ENCODE measurements at regions not wholly inside any gene's neighbourhood (a gene's known extent, or its start where the extent isn't known, plus 50 kb on each side); places are given as distances from the start of the nearest gene placed in this dataset.

- Histone ChIP-seq H3K27me3 (ENCODE audit: low read depth, low read length) (no peaks in the 10 kb centered on the region), H3K27ac (ENCODE audit: low read length) (no peak overlapping the region), H3K9me3 (ENCODE audit: control insufficient read depth in 1 of 2, low read length in 2 of 2) (no peaks in the 10 kb centered on the region)
Observed at GRCh38 chr10:111871458-111871857, 312.1 kb downstream of the GPAM start.

DNA sequence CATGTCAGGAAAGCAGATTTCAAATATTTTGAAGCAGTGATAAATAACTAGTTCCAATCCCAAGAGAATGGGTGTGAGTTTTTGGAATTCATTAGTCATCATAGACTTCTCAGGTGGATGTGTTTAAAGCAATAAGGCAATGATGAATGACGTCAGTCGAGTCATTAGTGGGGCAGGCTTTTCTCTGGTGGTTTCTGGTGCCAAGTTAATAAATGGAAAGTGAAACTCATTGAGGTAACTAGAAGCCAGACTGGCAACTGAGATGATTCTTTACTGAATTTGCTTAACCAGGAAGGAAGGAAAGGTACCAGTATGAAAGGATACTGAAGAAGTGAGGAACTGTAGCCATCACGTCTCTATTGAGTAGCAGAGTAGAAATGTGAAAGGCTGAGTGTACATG lies 311.0 kb downstream of the GPAM start:
- no peaks in the 10 kb centered on the region for H3K4me1 ChIP-seq (ENCODE audit: control insufficient read depth in 1 of 2, insufficient read depth in 2 of 2, low read length in 2 of 2)
- no peaks in the 10 kb centered on the region for H3K9me3 ChIP-seq (ENCODE audit: control insufficient read depth in 1 of 2, low read length in 2 of 2)
- H3K27me3 ChIP-seq (ENCODE audit: low read depth, low read length): no peaks in the 10 kb centered on the region
- no peak overlapping the region for H3K4me3 ChIP-seq (ENCODE audit: low read depth in 1 of 2, low read length in 2 of 2)
- no peak overlapping the region for H3K27ac ChIP-seq (ENCODE audit: low read length)
- no peaks in the 10 kb centered on the region for H3K36me3 ChIP-seq (ENCODE audit: control insufficient read depth in 1 of 2, insufficient read depth in 2 of 2, low read length in 2 of 2)

More at GRCh38 chr10:111871458-111871857, 312.1 kb downstream of the GPAM start:
- H3K4me3 ChIP-seq (ENCODE audit: low read depth in 1 of 2, low read length in 2 of 2): no peak overlapping the region
- no peaks in the 10 kb centered on the region for H3K36me3 ChIP-seq (ENCODE audit: control insufficient read depth in 1 of 2, insufficient read depth in 2 of 2, low read length in 2 of 2)
- no peaks in the 10 kb centered on the region for H3K4me1 ChIP-seq (ENCODE audit: control insufficient read depth in 1 of 2, insufficient read depth in 2 of 2, low read length in 2 of 2)

- H3K4me3 ChIP-seq (ENCODE audit: low read depth in 1 of 2, low read length in 2 of 2): no peak overlapping the region
- no peak overlapping the region for H3K27ac ChIP-seq (ENCODE audit: low read length)
- H3K4me1 ChIP-seq (ENCODE audit: control insufficient read depth in 1 of 2, insufficient read depth in 2 of 2, low read length in 2 of 2): no peaks in the 10 kb centered on the region
Observed at GRCh38 chr10:111873041-111873440, 310.5 kb downstream of the GPAM start.

DNA sequence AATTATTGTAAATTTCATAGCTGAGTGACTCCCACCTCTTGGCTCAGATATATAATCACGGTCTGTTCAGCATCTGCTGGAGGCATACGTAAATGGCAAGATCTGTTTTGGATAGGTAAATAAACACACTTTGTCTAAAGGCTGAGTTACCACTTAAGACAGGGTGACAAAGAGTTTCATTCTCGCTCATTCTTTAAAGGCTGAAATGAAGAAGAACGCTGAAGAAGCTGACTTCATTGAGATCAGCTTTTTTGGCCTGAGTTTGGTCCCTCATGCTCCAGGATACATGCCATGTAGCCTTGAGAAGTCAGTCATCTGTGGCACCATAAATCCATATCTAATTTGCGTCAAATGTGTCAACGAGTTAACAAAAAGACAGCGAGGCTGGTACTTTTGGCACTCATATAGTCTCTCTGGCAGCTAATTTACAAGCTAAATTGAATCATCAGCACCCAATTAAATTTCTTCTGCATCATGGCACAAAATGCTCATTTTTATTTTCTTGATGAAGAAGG lies 309.9 kb downstream of the GPAM start:
- Histone ChIP-seq H3K4me1 (ENCODE audit: control insufficient read depth in 1 of 2, insufficient read depth in 2 of 2, low read length in 2 of 2) (no peaks in the 10 kb centered on the region), H3K4me3 (ENCODE audit: low read depth in 1 of 2, low read length in 2 of 2) (no peak overlapping the region), H3K9me3 (ENCODE audit: control insufficient read depth in 1 of 2, low read length in 2 of 2) (no peaks in the 10 kb centered on the region), H3K36me3 (ENCODE audit: control insufficient read depth in 1 of 2, insufficient read depth in 2 of 2, low read length in 2 of 2) (no peaks in the 10 kb centered on the region), H3K27me3 (ENCODE audit: low read depth, low read length) (no peaks in the 10 kb centered on the region), H3K27ac (ENCODE audit: low read length) (no peak overlapping the region)

More at GRCh38 chr10:111873041-111873440, 310.5 kb downstream of the GPAM start:
- H3K36me3 ChIP-seq (ENCODE audit: control insufficient read depth in 1 of 2, insufficient read depth in 2 of 2, low read length in 2 of 2): no peaks in the 10 kb centered on the region
- H3K27me3 ChIP-seq (ENCODE audit: low read depth, low read length): no peaks in the 10 kb centered on the region
- H3K9me3 ChIP-seq (ENCODE audit: control insufficient read depth in 1 of 2, low read length in 2 of 2): no peaks in the 10 kb centered on the region

DNA sequence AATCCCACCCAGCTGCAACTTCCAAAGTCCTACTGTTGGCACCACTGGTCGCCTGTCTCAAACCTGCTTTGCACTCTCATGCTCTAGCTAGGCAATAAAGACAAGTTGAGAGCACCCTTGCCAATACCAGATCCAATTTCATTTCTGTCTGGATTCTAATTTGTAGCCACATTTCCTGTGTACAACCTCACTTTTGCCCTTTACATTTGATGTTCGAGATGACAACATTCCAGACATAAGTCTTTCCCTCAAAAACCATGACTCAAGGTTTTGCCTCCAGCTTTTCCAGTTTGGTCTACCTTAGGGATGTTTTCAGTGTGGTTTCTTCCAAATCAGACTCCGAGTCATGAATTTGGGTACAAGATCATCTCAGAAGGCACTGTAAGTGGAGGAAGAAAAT lies 309.0 kb downstream of the GPAM start:
- Histone ChIP-seq H3K4me3 (ENCODE audit: low read depth in 1 of 2, low read length in 2 of 2) (no peak overlapping the region), H3K36me3 (ENCODE audit: control insufficient read depth in 1 of 2, insufficient read depth in 2 of 2, low read length in 2 of 2) (no peaks in the 10 kb centered on the region), H3K27ac (ENCODE audit: low read length) (no peak overlapping the region), H3K4me1 (ENCODE audit: control insufficient read depth in 1 of 2, insufficient read depth in 2 of 2, low read length in 2 of 2) (no peaks in the 10 kb centered on the region), H3K27me3 (ENCODE audit: low read depth, low read length) (no peaks in the 10 kb centered on the region), H3K9me3 (ENCODE audit: control insufficient read depth in 1 of 2, low read length in 2 of 2) (no peaks in the 10 kb centered on the region)

- H3K27me3 ChIP-seq (ENCODE audit: low read depth, low read length): no peaks in the 10 kb centered on the region
- no peaks in the 10 kb centered on the region for H3K36me3 ChIP-seq (ENCODE audit: control insufficient read depth in 1 of 2, insufficient read depth in 2 of 2, low read length in 2 of 2)
Observed at GRCh38 chr10:111875725-111876124, 307.8 kb downstream of the GPAM start.

DNA sequence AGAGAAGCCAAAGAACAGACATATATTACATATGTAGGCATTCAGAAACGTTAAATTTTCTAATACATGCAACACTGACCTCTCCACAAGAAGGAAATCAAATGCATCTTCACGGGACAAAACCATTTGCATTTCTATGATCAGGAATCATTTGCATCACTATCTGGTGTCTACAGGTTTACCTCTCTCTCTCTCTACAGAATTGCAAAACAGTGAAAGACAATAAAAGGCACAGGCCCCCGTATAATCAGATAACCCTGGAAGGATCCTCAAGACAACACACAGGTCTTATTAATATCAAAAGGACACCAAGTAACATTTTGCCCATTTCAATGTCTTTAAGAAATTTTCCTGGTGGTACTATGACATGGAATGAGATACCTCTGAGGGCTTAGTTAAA lies 306.3 kb downstream of the GPAM start:
- Histone ChIP-seq H3K36me3 (ENCODE audit: control insufficient read depth in 1 of 2, insufficient read depth in 2 of 2, low read length in 2 of 2) (no peaks in the 10 kb centered on the region), H3K27me3 (ENCODE audit: low read depth, low read length) (no peaks in the 10 kb centered on the region), H3K27ac (ENCODE audit: low read length) (no peak overlapping the region), H3K4me3 (ENCODE audit: low read depth in 1 of 2, low read length in 2 of 2) (no peak overlapping the region), H3K4me1 (ENCODE audit: control insufficient read depth in 1 of 2, insufficient read depth in 2 of 2, low read length in 2 of 2) (no peaks in the 10 kb centered on the region), H3K9me3 (ENCODE audit: control insufficient read depth in 1 of 2, low read length in 2 of 2) (no peaks in the 10 kb centered on the region)

More at GRCh38 chr10:111875725-111876124, 307.8 kb downstream of the GPAM start:
- Histone ChIP-seq H3K4me3 (ENCODE audit: low read depth in 1 of 2, low read length in 2 of 2) (no peak overlapping the region), H3K9me3 (ENCODE audit: control insufficient read depth in 1 of 2, low read length in 2 of 2) (no peaks in the 10 kb centered on the region), H3K4me1 (ENCODE audit: control insufficient read depth in 1 of 2, insufficient read depth in 2 of 2, low read length in 2 of 2) (no peaks in the 10 kb centered on the region), H3K27ac (ENCODE audit: low read length) (no peak overlapping the region)

DNA sequence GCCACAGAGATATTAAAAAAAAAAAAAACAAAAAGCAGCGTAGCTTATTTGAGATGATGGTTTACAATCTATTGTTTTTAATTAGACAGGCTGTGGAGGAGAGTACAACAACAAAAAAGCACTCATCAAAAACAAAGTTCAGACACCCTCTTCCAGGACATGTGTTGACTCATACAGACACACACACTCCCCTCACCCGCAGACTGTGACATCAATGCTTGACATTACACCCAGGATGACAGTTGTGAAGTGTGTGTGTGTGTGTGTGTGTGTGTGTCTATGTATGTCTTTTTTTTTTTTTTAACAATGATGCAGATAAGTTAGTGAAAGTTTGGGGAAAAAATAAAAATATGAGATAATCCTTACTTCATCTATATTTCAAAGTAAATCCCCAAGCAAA lies 303.6 kb downstream of the GPAM start:
- Histone ChIP-seq H3K4me3 (ENCODE audit: low read depth in 1 of 2, low read length in 2 of 2) (no peak overlapping the region), H3K9me3 (ENCODE audit: control insufficient read depth in 1 of 2, low read length in 2 of 2) (no peaks in the 10 kb centered on the region), H3K27me3 (ENCODE audit: low read depth, low read length) (no peaks in the 10 kb centered on the region), H3K4me1 (ENCODE audit: control insufficient read depth in 1 of 2, insufficient read depth in 2 of 2, low read length in 2 of 2) (no peaks in the 10 kb centered on the region), H3K36me3 (ENCODE audit: control insufficient read depth in 1 of 2, insufficient read depth in 2 of 2, low read length in 2 of 2) (no peaks in the 10 kb centered on the region), H3K27ac (ENCODE audit: low read length) (no peak overlapping the region)

DNA sequence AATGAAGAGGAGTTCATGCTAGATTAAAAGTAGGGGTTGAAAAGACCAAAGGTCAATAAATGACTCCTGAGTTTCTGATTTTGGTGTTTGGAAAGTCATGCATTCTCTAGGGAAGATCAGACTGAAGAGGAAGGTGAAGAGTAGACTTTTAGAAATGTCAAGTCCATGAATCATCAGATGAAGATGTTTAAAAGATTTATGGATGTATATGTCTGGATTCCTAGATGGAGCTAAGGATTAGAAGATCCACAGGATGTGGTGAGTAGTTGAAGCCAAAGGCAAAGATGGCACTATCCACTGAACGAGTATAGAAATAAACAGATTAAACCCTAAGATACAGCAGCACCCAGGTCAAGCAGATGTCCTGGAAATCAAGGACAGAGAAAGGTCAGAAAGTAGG lies 298.5 kb downstream of the GPAM start:
- H3K4me1 ChIP-seq (ENCODE audit: control insufficient read depth in 1 of 2, insufficient read depth in 2 of 2, low read length in 2 of 2): no peaks in the 10 kb centered on the region
- no peaks in the 10 kb centered on the region for H3K36me3 ChIP-seq (ENCODE audit: control insufficient read depth in 1 of 2, insufficient read depth in 2 of 2, low read length in 2 of 2)
- no peak overlapping the region for H3K4me3 ChIP-seq (ENCODE audit: low read depth in 1 of 2, low read length in 2 of 2)
- no peak overlapping the region for H3K27ac ChIP-seq (ENCODE audit: low read length)
- peaks cover 0 to 3% of the 10 kb centered on the region in 2 donors for H3K9me3 ChIP-seq (ENCODE audit: control insufficient read depth in 1 of 2, low read length in 2 of 2)
- H3K27me3 ChIP-seq (ENCODE audit: low read depth, low read length): no peaks in the 10 kb centered on the region

DNA sequence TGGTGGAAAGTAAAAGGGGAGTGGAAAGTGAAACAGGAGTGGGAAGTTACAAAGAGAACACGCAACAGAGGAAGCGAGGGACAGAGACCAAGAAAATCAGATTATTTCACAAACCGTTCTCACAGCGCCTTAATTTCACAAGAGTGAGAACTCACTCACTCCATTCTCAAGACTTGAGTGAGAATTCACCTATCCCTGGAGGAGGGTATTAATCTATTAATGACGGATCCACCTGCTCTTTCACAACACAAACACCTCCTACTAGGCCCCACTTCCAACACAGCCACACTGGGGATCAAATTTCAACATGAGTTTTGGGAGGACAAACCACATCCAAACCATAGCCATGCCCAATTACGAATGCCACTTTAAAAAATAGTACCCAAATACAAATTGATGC lies 297.6 kb downstream of the GPAM start:
- no peaks in the 10 kb centered on the region for H3K27me3 ChIP-seq (ENCODE audit: low read depth, low read length)
- no peak overlapping the region for H3K4me3 ChIP-seq (ENCODE audit: low read depth in 1 of 2, low read length in 2 of 2)
- no peak overlapping the region for H3K27ac ChIP-seq (ENCODE audit: low read length)
- H3K36me3 ChIP-seq (ENCODE audit: control insufficient read depth in 1 of 2, insufficient read depth in 2 of 2, low read length in 2 of 2): no peaks in the 10 kb centered on the region
- peaks cover 0 to 3% of the 10 kb centered on the region in 2 donors for H3K9me3 ChIP-seq (ENCODE audit: control insufficient read depth in 1 of 2, low read length in 2 of 2)
- no peaks in the 10 kb centered on the region for H3K4me1 ChIP-seq (ENCODE audit: control insufficient read depth in 1 of 2, insufficient read depth in 2 of 2, low read length in 2 of 2)

DNA sequence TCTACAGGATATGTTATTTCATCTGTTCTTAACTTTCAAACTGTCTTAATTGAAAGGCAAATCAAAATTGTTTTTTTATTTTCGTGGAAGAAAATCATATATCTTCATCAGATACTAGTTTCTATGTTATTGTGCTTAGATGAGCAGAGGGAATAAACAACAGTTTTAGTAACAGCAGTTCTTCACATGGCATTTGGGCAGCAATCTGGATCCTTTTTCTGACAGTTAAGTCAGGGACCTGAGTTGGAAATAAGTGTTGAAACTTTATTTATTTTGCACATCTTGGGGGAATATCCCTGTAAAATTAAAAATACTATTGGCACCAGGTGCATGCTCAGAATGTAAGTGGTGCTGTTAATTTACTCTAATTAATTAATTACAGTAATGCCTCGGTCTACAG lies 296.3 kb downstream of the GPAM start:
- Histone ChIP-seq H3K27me3 (ENCODE audit: low read depth, low read length) (no peaks in the 10 kb centered on the region), H3K27ac (ENCODE audit: low read length) (no peak overlapping the region), H3K4me3 (ENCODE audit: low read depth in 1 of 2, low read length in 2 of 2) (no peak overlapping the region), H3K9me3 (ENCODE audit: control insufficient read depth in 1 of 2, low read length in 2 of 2) (peaks cover 0 to 3% of the 10 kb centered on the region in 2 donors), H3K4me1 (ENCODE audit: control insufficient read depth in 1 of 2, insufficient read depth in 2 of 2, low read length in 2 of 2) (no peaks in the 10 kb centered on the region), H3K36me3 (ENCODE audit: control insufficient read depth in 1 of 2, insufficient read depth in 2 of 2, low read length in 2 of 2) (no peaks in the 10 kb centered on the region)

DNA sequence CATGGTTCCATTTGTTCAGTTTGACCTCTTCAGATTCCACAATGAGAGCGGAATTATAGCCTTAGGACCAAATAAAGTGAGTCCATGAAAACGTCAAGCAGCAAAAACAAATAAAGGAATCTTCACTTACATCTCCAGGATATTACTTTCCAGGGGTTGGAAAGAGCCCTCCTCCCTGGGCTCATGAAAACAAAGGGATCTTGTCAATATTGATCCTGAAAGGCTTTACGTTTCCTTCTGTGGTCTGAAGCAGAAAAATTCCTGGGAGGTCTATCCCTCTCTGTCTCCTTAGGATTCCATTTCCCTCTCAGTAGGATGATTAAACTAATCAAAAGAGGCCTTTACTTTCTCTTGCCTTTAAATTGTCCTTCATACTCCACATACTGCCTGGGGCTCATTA lies 293.5 kb downstream of the GPAM start:
- Histone ChIP-seq H3K27me3 (ENCODE audit: low read depth, low read length) (no peaks in the 10 kb centered on the region), H3K4me3 (ENCODE audit: low read depth in 1 of 2, low read length in 2 of 2) (no peak overlapping the region), H3K4me1 (ENCODE audit: control insufficient read depth in 1 of 2, insufficient read depth in 2 of 2, low read length in 2 of 2) (no peaks in the 10 kb centered on the region), H3K9me3 (ENCODE audit: control insufficient read depth in 1 of 2, low read length in 2 of 2) (peaks cover 0 to 3% of the 10 kb centered on the region in 2 donors), H3K36me3 (ENCODE audit: control insufficient read depth in 1 of 2, insufficient read depth in 2 of 2, low read length in 2 of 2) (no peaks in the 10 kb centered on the region), H3K27ac (ENCODE audit: low read length) (no peak overlapping the region)
